Esophagus squamous epithelium (tissue), 5 donors: ENCODE measurements at regions not wholly inside any gene's neighbourhood (a gene's known extent, or its start where the extent isn't known, plus 50 kb on each side); places are given as distances from the start of the nearest gene placed in this dataset.

Source experiments
- DNase-seq: peaks from one replicate; lab custom pipeline; 2025; lab: John Stamatoyannopoulos, UW
- H3K27ac ChIP-seq, 4 donors: fragments of 200-600 bp; sonication (generic); one replicate each; pipeline ENCODE4 v1.5.1; 2016 to 2019; ENCODE audit warnings: mild to moderate bottlenecking in 1 of 4
- H3K27me3 ChIP-seq, 4 donors: fragments of 200-600 bp; sonication (generic); 1 replicate in 3 of 4; 2 replicates in 1 of 4; pipeline versions ENCODE4 v1.5.1 to v1.6.0; 2017 to 2021; ENCODE audit warnings: antibody characterized with exemption in 1 of 4
- H3K36me3 ChIP-seq, 3 donors: fragments of 200-600 bp; sonication (generic); one replicate each; pipeline ENCODE4 v1.5.1; 2016 to 2019
- H3K4me1 ChIP-seq, 3 donors: fragments of 200-600 bp; sonication (generic); one replicate each; pipeline ENCODE4 v1.5.1; 2017 to 2019
- H3K4me3 ChIP-seq, 4 donors: fragments of 200-600 bp; sonication (generic); 1 replicate in 3 of 4; 2 replicates in 1 of 4; pipeline ENCODE4 v1.5.1; 2016 to 2019; ENCODE audit warnings: mild to moderate bottlenecking in 2 of 4, moderate library complexity in 1 of 4
- H3K9me3 ChIP-seq, 3 donors: fragments of 200-600 bp; sonication (generic); one replicate each; pipeline ENCODE4 v1.5.1; 2016 to 2019
- CTCF ChIP-seq, 6 experiments: fragments of 450-650 bp in 4 of 6; fragments of 200-600 bp in 2 of 6; sonication (generic) in 2 of 6; IDR thresholded peaks; one replicate each; pipeline ENCODE4 v1.5.1; 2016 to 2019; ENCODE audit warnings: antibody characterized with exemption in 6 of 6, mild to moderate bottlenecking in 4 of 6, moderate library complexity in 4 of 6
- POLR2A ChIP-seq, 4 donors: fragments of 450-650 bp; IDR thresholded peaks; one replicate each; pipeline ENCODE4 v1.6.1; 2017; ENCODE audit warnings: antibody characterized with exemption in 4 of 4, mild to moderate bottlenecking in 4 of 4, moderate library complexity in 3 of 4
- WGBS, 2 donors: methylation state at CpG; one replicate each; pipeline ENCODE4 v1.1.5; 2018; 5-methylcytosine and 5-hydroxymethylcytosine counted together
- intact Hi-C: fragments of 100-400 bp; cut with DNase I; formaldehyde crosslinking; loops from one replicate; pipeline ENCODE4 v1.15.0; 2022
- donor health status: DM: yes; HTN: yes; CAD: no.

GRCh38 chr2:47310801-47311560 is 58.1 kb upstream of the EPCAM start:
- intact Hi-C loops = no loop called here
- H3K27ac ChIP-seq = peak overlapping the region in 2 of 4 donors; percentile 52 to 69
- DNase-seq = no peak

GRCh38 chr2:47309952-47310800 is 58.9 kb upstream of the EPCAM start:
- no peak overlapping the region for H3K4me3 ChIP-seq
- H3K9me3 ChIP-seq = no peaks in the 10 kb centered on the region
- H3K36me3 ChIP-seq = no peaks in the 10 kb centered on the region
- TF ChIP-seq POLR2A (IDR thresholded peaks at IDR 0.05) (no peak), CTCF (IDR thresholded peaks at IDR 0.05) (no peak)
- 64 to 72% methylated on average over 9 of the region's 9 CpGs for WGBS, 2 donors
- DNase-seq = peak; percentile 26
- peaks cover 0 to 15% (median 4%) of the 10 kb centered on the region in 3 donors for H3K4me1 ChIP-seq
- H3K27ac ChIP-seq = peak overlapping the region in 3 of 4 donors; percentile 7 to 69 (median 52)
- intact Hi-C loops = no loop called here
- H3K27me3 ChIP-seq = no peaks in the 10 kb centered on the region

More at GRCh38 chr2:47310801-47311560, 58.1 kb upstream of the EPCAM start:
- H3K36me3 ChIP-seq = no peaks in the 10 kb centered on the region
- H3K4me3 ChIP-seq = no peak overlapping the region
- WGBS, 2 donors = 58 to 67% methylated on average over 4 to 7 of the region's 13 CpGs
- no peaks in the 10 kb centered on the region for H3K27me3 ChIP-seq
- peaks cover 0 to 15% (median 4%) of the 10 kb centered on the region in 3 donors for H3K4me1 ChIP-seq
- no peak for TF ChIP-seq CTCF (IDR thresholded peaks at IDR 0.05)
- peak in 1 of 4 donors; percentile 22 for TF ChIP-seq POLR2A (IDR thresholded peaks at IDR 0.05)
- H3K9me3 ChIP-seq = no peaks in the 10 kb centered on the region

GRCh38 chr2:47309472-47309951 is 59.6 kb upstream of the EPCAM start:
- intact Hi-C loops = no loop called here
- H3K27ac ChIP-seq = peak overlapping the region in 3 of 4 donors; percentile 7 to 69 (median 52)
- H3K4me3 ChIP-seq = no peak overlapping the region
- TF ChIP-seq POLR2A (IDR thresholded peaks at IDR 0.05) = no peak
- no peak for TF ChIP-seq CTCF (IDR thresholded peaks at IDR 0.05)
- no peak for DNase-seq
- WGBS, 2 donors = 79 to 86% methylated on average over 3 to 5 of the region's 5 CpGs
- H3K9me3 ChIP-seq = no peaks in the 10 kb centered on the region
- no peaks in the 10 kb centered on the region for H3K27me3 ChIP-seq
- H3K4me1 ChIP-seq = peaks cover 0 to 15% (median 4%) of the 10 kb centered on the region in 3 donors
- no peaks in the 10 kb centered on the region for H3K36me3 ChIP-seq

GRCh38 chr2:47307066-47307465 is 62.0 kb upstream of the EPCAM start:
- Histone ChIP-seq H3K4me3 (no peak overlapping the region), H3K36me3 (no peaks in the 10 kb centered on the region), H3K9me3 (no peaks in the 10 kb centered on the region), H3K27ac (no peak overlapping the region), H3K27me3 (no peaks in the 10 kb centered on the region), H3K4me1 (peaks cover 0 to 15% (median 4%) of the 10 kb centered on the region in 3 donors)
- TF ChIP-seq POLR2A (IDR thresholded peaks at IDR 0.05) = no peak
- TF ChIP-seq CTCF (IDR thresholded peaks at IDR 0.05) = no peak
- intact Hi-C loops = no loop called here
- DNase-seq = no peak
